IPS DF 4.7 (cell line): ENCODE measurements at regions not wholly inside any gene's neighbourhood (a gene's known extent, or its start where the extent isn't known, plus 50 kb on each side); places are given as distances from the start of the nearest gene placed in this dataset.
"Not testable (repeated sequence)": the region's sequence is repeated elsewhere in the genome, so short reads cannot be mapped to it uniquely, and the experiment has no call there.

Experiments
- DNase-seq: peaks from one replicate; pipeline ENCODE4 v3.0.0-alpha.2; 2013; ENCODE audit warnings: low spot score; ENCODE audit errors: extremely low read depth

- no peak for DNase-seq
Observed at GRCh38 chr13:111492958-111493357, 172.5 kb downstream of the TEX29 start.

GRCh38 chr13:111493468-111493867 lies 173.0 kb downstream of the TEX29 start:
- no peak for DNase-seq

GRCh38 chr13:111494641-111495040 lies 174.2 kb downstream of the TEX29 start:
- no peak for DNase-seq

- not testable (repeated sequence) for DNase-seq
Observed at GRCh38 chr13:111501596-111502535, 181.4 kb downstream of the TEX29 start.

GRCh38 chr13:111502957-111503356 lies 182.5 kb downstream of the TEX29 start:
- DNase-seq: no peak

- DNase-seq: no peak
Observed at GRCh38 chr13:111503376-111503775, 182.9 kb downstream of the TEX29 start.

- no peak for DNase-seq
Observed at GRCh38 chr13:111503905-111504695, 183.7 kb downstream of the TEX29 start.

- peak; percentile 68 for DNase-seq
Observed at GRCh38 chr13:111505175-111505777, 184.8 kb downstream of the TEX29 start.

- no peak for DNase-seq
Observed at GRCh38 chr13:111506125-111506524, 185.7 kb downstream of the TEX29 start.

- DNase-seq: no peak
Observed at GRCh38 chr13:111506621-111507020, 186.2 kb downstream of the TEX29 start.

- DNase-seq: no peak
Observed at GRCh38 chr13:111508164-111508870, 187.9 kb downstream of the TEX29 start.

GRCh38 chr13:111508902-111509509 lies 188.6 kb downstream of the TEX29 start:
- no peak for DNase-seq

- DNase-seq: no peak
Observed at GRCh38 chr13:111510502-111511218, 190.2 kb downstream of the TEX29 start.

GRCh38 chr13:111511219-111511732 lies 190.8 kb downstream of the TEX29 start:
- DNase-seq: no peak

GRCh38 chr13:111511805-111512504 lies 191.5 kb downstream of the TEX29 start:
- DNase-seq: no peak

- no peak for DNase-seq
Observed at GRCh38 chr13:111512707-111513106, 192.3 kb downstream of the TEX29 start.

GRCh38 chr13:111513766-111514609 lies 193.5 kb downstream of the TEX29 start:
- DNase-seq: no peak

- no peak for DNase-seq
Observed at GRCh38 chr13:111514610-111515306, 194.3 kb downstream of the TEX29 start.
